Heart left ventricle (tissue), 16 donors: ENCODE measurements at regions not wholly inside any gene's neighbourhood (a gene's known extent, or its start where the extent isn't known, plus 50 kb on each side); places are given as distances from the start of the nearest gene placed in this dataset.
A peak's percentile ranks its signal among the peaks of the same experiment; 100 is the strongest.

Experiments used
- ATAC-seq, 4 donors: fragments of 200-7000 bp; cut with Tn5 transposase; one replicate each; pipeline ENCODE4 v1.9.1; 2020 to 2022; ENCODE audit warnings: moderate library complexity in 4 of 4, mild to moderate bottlenecking in 3 of 4, moderate number of reproducible peaks in 1 of 4
- DNase-seq, 5 donors: peaks; one replicate each; pipeline ENCODE4 v3.0.0-alpha.2; 2020
- H3K27ac ChIP-seq, 12 donors: fragments of 200-600 bp; sonication (generic) in 4 of 12; one replicate each; pipeline versions ENCODE4 v1.5.0 to v1.8.0; 2016 to 2022; ENCODE audit warnings: mild to moderate bottlenecking in 2 of 12
- H3K27me3 ChIP-seq, 9 donors: fragments of 200-600 bp; sonication (generic) in 2 of 9; one replicate each; pipeline versions ENCODE4 v1.5.1 to v1.8.0; 2016 to 2022; ENCODE audit warnings: mild to moderate bottlenecking in 3 of 9
- H3K36me3 ChIP-seq, 9 donors: fragments of 200-600 bp; sonication (generic) in 2 of 9; one replicate each; pipeline versions ENCODE4 v1.5.0 to v1.8.0; 2018 to 2022; ENCODE audit warnings: mild to moderate bottlenecking in 2 of 9
- H3K4me1 ChIP-seq, 12 donors: fragments of 200-600 bp; sonication (generic) in 4 of 12; one replicate each; pipeline versions ENCODE4 v1.5.0 to v1.8.0; 2016 to 2022; ENCODE audit warnings: mild to moderate bottlenecking in 3 of 12
- H3K4me3 ChIP-seq, 12 donors: fragments of 200-600 bp; sonication (generic) in 4 of 12; one replicate each; pipeline versions ENCODE4 v1.5.0 to v1.8.0; 2017 to 2022; ENCODE audit warnings: mild to moderate bottlenecking in 9 of 12, moderate library complexity in 4 of 12
- H3K9me3 ChIP-seq, 12 donors: fragments of 200-600 bp; sonication (generic) in 4 of 12; one replicate each; pipeline versions ENCODE4 v1.5.0 to v1.8.0; 2016 to 2022; ENCODE audit warnings: mild to moderate bottlenecking in 1 of 12
- POLR2A ChIP-seq, 2 donors: fragments of 450-650 bp; IDR thresholded peaks; one replicate each; pipeline ENCODE4 v1.6.1; 2017; ENCODE audit warnings: antibody characterized with exemption in 2 of 2, mild to moderate bottlenecking in 2 of 2, moderate library complexity in 2 of 2
- WGBS, 4 donors: extraction: QIAGEN DNeasy Blood & Tissue Kit in 2 of 4; methylation state at CpG; one replicate each; pipeline versions ENCODE4 v1.1.5 to v1.1.7; 2013 to 2018; 5-methylcytosine and 5-hydroxymethylcytosine counted together
- intact Hi-C, 10 donors: fragments of 100-400 bp; cut with DNase I; formaldehyde crosslinking; loops; one replicate each; pipeline versions ENCODE4 v1.11.1 to v1.14.2; 2022
- TF ChIP-seq, protein P1 (sequence below), 12 donors: fragments of 200-600 bp; sonication (generic) in 4 of 12; IDR thresholded peaks; one replicate each; pipeline versions ENCODE4 v1.5.0 to v1.8.0; 2018 to 2022; ENCODE audit warnings: antibody characterized with exemption in 12 of 12, mild to moderate bottlenecking in 5 of 12
- donor health status: ischemic (EF 13 %, LVEDD 7.1; RV severe dilation, severe dysfunction).
- donor health status: healthy with polysubstance abuse.
- donor health status: DM: no; HTN: yes; CAD: no.
- donor health status: DM: no; HTN: no; CAD: no.
- donor health status: ischemic (EF 25% LVEDD 6.9; RV normal size, moderate dysfunction).
- donor health status: ischemic (EF 25% LVEDD 5.7; RV mildly dilated, moderate dysfunction).
- donor health status: healthy.
- donor health status: DM: yes; HTN: yes; CAD: no.
- donor health status: ischemic (EF 35%, LVEDD 5.7; RV mildly dilated, moderate dysfunction).
- donor health status: nonischemic (EF 11% LVEDD 7.7; RV severe dilation, severe dysfunction).
- donor health status: DM: yes; HTN: yes; CAD: no.
- donor health status: PGD.
- donor health status: ischemic (EF 29% LVEDD 5.4; RV normal size, mild dysfunction).
- donor health status: nonischemic (EF 23%, LVEDD 6.1; RV moderate dilation, normal function).

DNA sequence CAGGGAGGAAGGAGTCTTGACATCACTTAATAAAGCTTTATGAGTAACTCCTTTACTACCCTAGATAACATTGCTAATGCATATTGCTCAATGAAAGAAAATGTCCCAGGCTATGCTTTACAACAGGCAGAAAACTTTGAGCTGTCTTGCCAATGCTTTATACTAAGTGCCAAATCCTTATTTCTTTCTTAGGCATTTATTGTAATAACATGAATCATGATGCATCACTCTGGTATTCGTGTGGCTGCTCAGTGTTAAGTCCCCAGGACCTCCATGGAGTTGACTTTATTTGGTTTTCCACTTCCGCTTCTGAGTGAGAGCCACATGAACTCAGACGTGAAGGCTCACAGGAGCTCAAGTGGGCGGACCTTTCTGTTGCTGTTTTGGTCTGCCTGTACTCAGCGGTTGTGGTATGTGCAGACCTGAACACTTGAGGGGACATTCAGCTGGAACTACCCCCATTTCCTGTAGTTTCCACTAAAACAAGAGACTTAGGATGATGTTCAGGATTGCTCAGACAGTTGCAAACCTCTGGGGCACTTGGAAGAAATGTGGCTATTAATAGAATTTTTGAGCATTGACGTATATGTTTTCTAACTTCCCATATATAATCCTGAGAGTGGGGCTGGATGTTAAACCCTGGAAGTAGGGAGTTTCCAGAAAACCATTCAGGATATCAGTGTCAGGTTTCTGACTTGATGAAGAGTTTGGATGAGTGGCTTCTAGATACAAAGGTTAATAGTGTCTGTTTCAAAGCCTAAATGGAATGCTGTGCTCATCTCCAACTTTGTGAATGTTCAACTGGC, 258.6 kb downstream of the MSRB3 start:
- Histone ChIP-seq H3K27ac (peak overlapping the region in 4 of 12 donors; percentile 14 to 34 (median 31)), H3K9me3 (peaks cover 0 to 32% (median 20%) of the 10 kb centered on the region in 12 donors), H3K36me3 (no peaks in the 10 kb centered on the region), H3K4me3 (no peak overlapping the region), H3K4me1 (peaks cover 0 to 9% (median 0%) of the 10 kb centered on the region in 12 donors), H3K27me3 (no peaks in the 10 kb centered on the region)
- ATAC-seq (peak; percentile 54 to 96 (median 86)), DNase-seq (peak in 4 of 5 donors; percentile 25 to 56 (median 26))
- 34 to 46% (median 35%) methylated on average over 6 of the region's 6 CpGs for WGBS, 4 donors
- intact Hi-C loops: no loop called here
- TF ChIP-seq, protein P1, sequence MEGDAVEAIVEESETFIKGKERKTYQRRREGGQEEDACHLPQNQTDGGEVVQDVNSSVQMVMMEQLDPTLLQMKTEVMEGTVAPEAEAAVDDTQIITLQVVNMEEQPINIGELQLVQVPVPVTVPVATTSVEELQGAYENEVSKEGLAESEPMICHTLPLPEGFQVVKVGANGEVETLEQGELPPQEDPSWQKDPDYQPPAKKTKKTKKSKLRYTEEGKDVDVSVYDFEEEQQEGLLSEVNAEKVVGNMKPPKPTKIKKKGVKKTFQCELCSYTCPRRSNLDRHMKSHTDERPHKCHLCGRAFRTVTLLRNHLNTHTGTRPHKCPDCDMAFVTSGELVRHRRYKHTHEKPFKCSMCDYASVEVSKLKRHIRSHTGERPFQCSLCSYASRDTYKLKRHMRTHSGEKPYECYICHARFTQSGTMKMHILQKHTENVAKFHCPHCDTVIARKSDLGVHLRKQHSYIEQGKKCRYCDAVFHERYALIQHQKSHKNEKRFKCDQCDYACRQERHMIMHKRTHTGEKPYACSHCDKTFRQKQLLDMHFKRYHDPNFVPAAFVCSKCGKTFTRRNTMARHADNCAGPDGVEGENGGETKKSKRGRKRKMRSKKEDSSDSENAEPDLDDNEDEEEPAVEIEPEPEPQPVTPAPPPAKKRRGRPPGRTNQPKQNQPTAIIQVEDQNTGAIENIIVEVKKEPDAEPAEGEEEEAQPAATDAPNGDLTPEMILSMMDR (IDR thresholded peaks at IDR 0.05): no peak
- TF ChIP-seq POLR2A (IDR thresholded peaks at IDR 0.05): no peak

- TF ChIP-seq, protein P1 (IDR thresholded peaks at IDR 0.05): no peak
- peaks cover 0 to 6% (median 0%) of the 10 kb centered on the region in 12 donors for H3K4me1 ChIP-seq
- H3K27me3 ChIP-seq: no peaks in the 10 kb centered on the region
- ATAC-seq (no peak), DNase-seq (no peak)
- H3K27ac ChIP-seq: peak overlapping the region in 1 of 12 donors; percentile 30
- intact Hi-C loops: no loop called here
- no peak overlapping the region for H3K4me3 ChIP-seq
- H3K9me3 ChIP-seq: peaks cover 0 to 33% (median 20%) of the 10 kb centered on the region in 12 donors
- no peaks in the 10 kb centered on the region for H3K36me3 ChIP-seq
- WGBS, 4 donors: 90 to 98% (median 94%) methylated on average over 1 of the region's 1 CpG
Observed at GRCh38 chr12:65537978-65538377, 259.5 kb downstream of the MSRB3 start.

DNA sequence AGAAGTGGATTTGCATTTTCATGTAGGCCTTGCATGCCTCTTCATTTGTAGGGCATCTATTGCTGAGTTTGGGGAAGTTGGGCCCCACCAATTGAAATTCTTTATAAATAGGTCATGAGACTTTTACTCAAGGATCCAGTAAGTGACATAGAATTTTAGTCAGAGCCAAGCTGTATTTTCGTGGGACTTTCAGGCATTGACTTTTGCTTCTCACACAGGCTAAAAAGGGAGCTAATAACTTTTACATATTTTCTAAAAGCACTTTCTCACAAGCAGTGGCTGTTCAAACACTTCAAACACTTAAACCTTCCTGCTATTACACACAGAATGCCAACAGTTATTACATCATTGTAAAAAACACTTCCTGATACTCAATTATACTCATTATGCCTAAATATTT, 260.5 kb downstream of the MSRB3 start:
- Histone ChIP-seq H3K9me3 (peaks cover 0 to 33% (median 20%) of the 10 kb centered on the region in 12 donors), H3K4me3 (no peak overlapping the region), H3K27me3 (no peaks in the 10 kb centered on the region), H3K4me1 (peaks cover 0 to 3% (median 0%) of the 10 kb centered on the region in 12 donors), H3K27ac (no peak overlapping the region), H3K36me3 (no peaks in the 10 kb centered on the region)
- ATAC-seq: no peak
- no peak for DNase-seq
- TF ChIP-seq, protein P1 (IDR thresholded peaks at IDR 0.05): no peak
- TF ChIP-seq POLR2A (IDR thresholded peaks at IDR 0.05): no peak
- intact Hi-C loops: no loop called here
- WGBS, 4 donors: 70 to 90% (median 81%) methylated on average over 1 of the region's 1 CpG

GRCh38 chr12:65540140-65540539, 261.7 kb downstream of the MSRB3 start:
- Histone ChIP-seq H3K4me3 (no peak overlapping the region), H3K27ac (no peak overlapping the region), H3K9me3 (peaks cover 0 to 33% (median 20%) of the 10 kb centered on the region in 12 donors), H3K36me3 (no peaks in the 10 kb centered on the region), H3K27me3 (no peaks in the 10 kb centered on the region), H3K4me1 (peaks cover 0 to 3% (median 0%) of the 10 kb centered on the region in 12 donors)
- TF ChIP-seq POLR2A (IDR thresholded peaks at IDR 0.05): no peak
- TF ChIP-seq, protein P1 (IDR thresholded peaks at IDR 0.05): no peak
- no peak for ATAC-seq
- 92 to 95% (median 93%) methylated on average over 1 of the region's 1 CpG for WGBS, 4 donors
- no peak for DNase-seq
- intact Hi-C loops: no loop called here
